ENCODE measurements at regions not wholly inside any gene's neighbourhood (a gene's known extent, or its start where the extent isn't known, plus 50 kb on each side); places are given as distances from the start of the nearest gene placed in this dataset.

- no peak for TF ChIP-seq CTCF (IDR thresholded peaks at IDR 0.05; ENCODE audit: low read depth, low read length)
- no peak for DNase-seq (ENCODE audit: extremely low read depth, low read depth)
Observed at GRCh38 chr2:37856101-37856751, 68.9 kb upstream of the RMDN2 start.

DNA sequence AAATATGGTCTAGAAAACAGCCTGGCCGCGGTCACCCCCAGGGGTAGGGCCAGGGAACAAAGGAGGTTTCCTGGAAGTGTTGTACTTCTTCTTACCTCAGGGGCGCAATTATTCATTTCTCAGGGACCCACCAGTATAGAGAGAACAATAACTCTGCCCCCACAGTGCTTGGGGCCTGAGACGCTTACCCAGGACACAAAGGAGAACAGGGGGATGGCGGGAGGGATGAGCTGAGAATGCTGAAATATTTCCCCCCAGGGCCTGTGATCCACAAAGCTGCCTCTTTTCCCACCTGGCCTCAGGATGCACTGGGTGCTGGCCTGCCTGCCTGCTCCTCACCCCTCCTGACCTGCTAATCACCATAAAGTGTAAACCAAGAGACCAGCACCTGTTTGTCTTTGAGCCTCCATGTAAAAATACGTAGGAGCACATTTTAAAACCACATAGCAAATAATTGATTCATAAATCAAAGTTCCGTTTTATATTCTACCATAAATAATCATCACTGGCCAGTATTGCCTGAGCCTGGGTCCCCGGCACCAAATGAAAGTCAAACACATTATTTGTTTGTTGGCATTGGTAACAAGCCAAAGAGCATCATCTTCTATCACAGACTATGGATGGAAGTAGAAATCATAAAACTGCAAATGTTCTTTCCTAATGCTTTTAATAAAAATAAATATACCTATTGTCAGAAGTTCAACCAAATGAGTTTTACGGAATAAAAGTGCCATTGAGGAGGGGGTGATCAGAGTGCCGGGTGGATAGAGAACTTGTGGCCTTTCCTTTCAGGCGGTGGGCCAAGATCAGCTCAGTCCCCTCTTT, 67.3 kb upstream of the RMDN2 start:
- no peak for DNase-seq (ENCODE audit: extremely low read depth, low read depth)
- no peak for TF ChIP-seq CTCF (IDR thresholded peaks at IDR 0.05; ENCODE audit: low read depth, low read length)

DNA sequence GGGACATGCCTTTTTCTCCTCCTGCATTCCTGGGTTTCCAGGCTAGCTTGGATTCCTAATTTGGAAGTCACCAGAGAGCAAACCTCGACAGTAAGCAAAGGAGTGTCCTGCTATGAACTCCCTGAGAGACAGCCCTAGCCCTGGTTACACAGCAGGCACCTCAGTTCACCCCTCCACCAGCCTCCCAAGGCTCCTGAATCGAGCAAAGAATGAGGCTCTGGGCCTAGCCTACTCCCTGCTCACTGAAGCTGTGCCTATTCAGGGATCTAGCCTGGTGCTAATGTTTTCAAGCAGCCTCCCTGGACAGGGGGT, 66.7 kb upstream of the RMDN2 start:
- no peak for TF ChIP-seq CTCF (IDR thresholded peaks at IDR 0.05; ENCODE audit: low read depth, low read length)
- DNase-seq (ENCODE audit: extremely low read depth, low read depth), result no peak

- no peak for DNase-seq (ENCODE audit: extremely low read depth, low read depth)
- TF ChIP-seq CTCF (IDR thresholded peaks at IDR 0.05; ENCODE audit: low read depth, low read length), result no peak
Observed at GRCh38 chr2:37858725-37859267, 66.3 kb upstream of the RMDN2 start.

DNA sequence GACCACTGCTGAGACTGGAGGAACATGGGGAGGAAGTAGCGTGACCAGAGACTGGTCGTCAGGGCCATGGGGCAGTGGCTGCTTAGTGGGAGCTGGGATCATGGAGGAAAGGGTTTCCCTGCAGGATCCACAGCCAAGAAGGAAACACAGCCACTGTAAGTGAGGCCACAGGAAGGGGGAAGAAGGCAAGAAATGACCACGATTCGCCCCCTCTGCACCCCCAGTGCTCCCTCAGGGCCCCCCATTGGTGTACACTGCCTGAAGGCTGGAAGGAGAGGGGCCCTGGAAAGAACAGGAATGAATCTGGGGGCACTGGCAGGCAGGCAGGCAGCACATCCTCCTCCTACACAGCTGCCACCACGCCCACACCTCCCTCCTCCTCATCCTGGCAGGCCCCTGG, 62.5 kb upstream of the RMDN2 start:
- no peak for DNase-seq (ENCODE audit: extremely low read depth, low read depth)
- TF ChIP-seq CTCF (IDR thresholded peaks at IDR 0.05; ENCODE audit: low read depth, low read length), result no peak

DNA sequence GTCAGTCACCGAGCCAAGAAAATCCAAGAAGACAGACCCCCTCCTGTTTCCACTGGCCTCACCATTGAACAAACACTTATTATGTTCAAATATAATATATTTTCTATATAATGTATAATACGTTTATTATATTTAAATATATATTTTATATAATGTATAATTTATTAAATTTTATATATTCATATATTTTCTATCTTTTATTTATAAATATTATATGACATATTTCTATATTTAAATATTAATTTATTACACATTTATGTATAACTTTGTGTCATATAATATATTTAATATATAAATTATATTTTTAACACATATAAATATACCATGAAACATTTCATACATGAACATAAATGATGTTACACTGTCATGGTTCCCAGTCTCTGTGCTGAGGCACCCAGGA, 60.9 kb upstream of the RMDN2 start:
- no peak for TF ChIP-seq CTCF (IDR thresholded peaks at IDR 0.05; ENCODE audit: low read depth, low read length)
- no peak for DNase-seq (ENCODE audit: extremely low read depth, low read depth)

DNA sequence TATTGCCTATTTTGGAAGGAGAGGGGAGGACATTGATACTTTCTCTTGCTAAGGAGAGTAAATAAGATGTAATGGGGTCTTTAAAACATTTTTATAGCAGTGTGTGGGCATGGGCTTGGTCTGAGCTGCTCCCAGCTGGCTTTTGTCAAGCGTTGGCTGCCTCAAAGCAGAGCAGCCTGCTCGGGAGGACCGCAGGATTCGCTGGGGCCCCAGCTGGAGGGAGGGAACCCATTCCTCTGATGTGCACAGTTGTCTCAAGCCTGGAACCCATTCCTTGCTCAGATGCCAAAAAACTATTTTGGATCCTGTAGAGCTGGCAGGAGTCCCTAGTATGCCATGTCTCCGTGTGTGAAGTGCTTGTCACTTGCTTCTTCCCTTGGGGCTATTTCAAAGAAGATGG, 59.4 kb upstream of the RMDN2 start:
- no peak for TF ChIP-seq CTCF (IDR thresholded peaks at IDR 0.05; ENCODE audit: low read depth, low read length)
- no peak for DNase-seq (ENCODE audit: extremely low read depth, low read depth)

All from AG09319 (cell line).